Panc1 (cell line): ENCODE measurements at regions not wholly inside any gene's neighbourhood (a gene's known extent, or its start where the extent isn't known, plus 50 kb on each side); places are given as distances from the start of the nearest gene placed in this dataset.

ENCODE experiments used
- POLR2AphosphoS5 ChIP-seq: IDR thresholded peaks from 2 replicates; pipeline ENCODE4 v1.6.1; 2012; ENCODE audit warnings: mild to moderate bottlenecking, low read depth, low read length, moderate library complexity
- SIN3A ChIP-seq: IDR thresholded peaks from 2 replicates; pipeline ENCODE4 v1.6.1; 2012; ENCODE audit warnings: low read depth, mild to moderate bottlenecking, low read length, moderate library complexity, borderline replicate concordance; ENCODE audit not compliant: insufficient read depth
- TCF7L2 ChIP-seq: IDR thresholded peaks from 2 replicates; pipeline ENCODE4 v1.6.1; 2011; ENCODE audit warnings: mild to moderate bottlenecking, low read depth, low read length, inconsistent platforms
- TF ChIP-seq, protein P1 (sequence below): fragments of 450-650 bp; IDR thresholded peaks from 2 replicates; pipeline ENCODE4 v1.5.1; 2017; ENCODE audit warnings: mild to moderate bottlenecking
- TF ChIP-seq, protein P2 (sequence below), 2 experiments: IDR thresholded peaks; 2 replicates each; pipeline ENCODE4 v1.6.1; 2011 to 2012; ENCODE audit warnings: low read depth in 2 of 2, control low read depth in 1 of 2, low read length in 1 of 2, mild to moderate bottlenecking in 1 of 2, moderate library complexity in 1 of 2; ENCODE audit not compliant: insufficient read depth in 1 of 2

- TF ChIP-seq, protein P1, sequence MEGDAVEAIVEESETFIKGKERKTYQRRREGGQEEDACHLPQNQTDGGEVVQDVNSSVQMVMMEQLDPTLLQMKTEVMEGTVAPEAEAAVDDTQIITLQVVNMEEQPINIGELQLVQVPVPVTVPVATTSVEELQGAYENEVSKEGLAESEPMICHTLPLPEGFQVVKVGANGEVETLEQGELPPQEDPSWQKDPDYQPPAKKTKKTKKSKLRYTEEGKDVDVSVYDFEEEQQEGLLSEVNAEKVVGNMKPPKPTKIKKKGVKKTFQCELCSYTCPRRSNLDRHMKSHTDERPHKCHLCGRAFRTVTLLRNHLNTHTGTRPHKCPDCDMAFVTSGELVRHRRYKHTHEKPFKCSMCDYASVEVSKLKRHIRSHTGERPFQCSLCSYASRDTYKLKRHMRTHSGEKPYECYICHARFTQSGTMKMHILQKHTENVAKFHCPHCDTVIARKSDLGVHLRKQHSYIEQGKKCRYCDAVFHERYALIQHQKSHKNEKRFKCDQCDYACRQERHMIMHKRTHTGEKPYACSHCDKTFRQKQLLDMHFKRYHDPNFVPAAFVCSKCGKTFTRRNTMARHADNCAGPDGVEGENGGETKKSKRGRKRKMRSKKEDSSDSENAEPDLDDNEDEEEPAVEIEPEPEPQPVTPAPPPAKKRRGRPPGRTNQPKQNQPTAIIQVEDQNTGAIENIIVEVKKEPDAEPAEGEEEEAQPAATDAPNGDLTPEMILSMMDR = no peak; the same call in 1 of the 2 replicates
- TF ChIP-seq, protein P2, sequence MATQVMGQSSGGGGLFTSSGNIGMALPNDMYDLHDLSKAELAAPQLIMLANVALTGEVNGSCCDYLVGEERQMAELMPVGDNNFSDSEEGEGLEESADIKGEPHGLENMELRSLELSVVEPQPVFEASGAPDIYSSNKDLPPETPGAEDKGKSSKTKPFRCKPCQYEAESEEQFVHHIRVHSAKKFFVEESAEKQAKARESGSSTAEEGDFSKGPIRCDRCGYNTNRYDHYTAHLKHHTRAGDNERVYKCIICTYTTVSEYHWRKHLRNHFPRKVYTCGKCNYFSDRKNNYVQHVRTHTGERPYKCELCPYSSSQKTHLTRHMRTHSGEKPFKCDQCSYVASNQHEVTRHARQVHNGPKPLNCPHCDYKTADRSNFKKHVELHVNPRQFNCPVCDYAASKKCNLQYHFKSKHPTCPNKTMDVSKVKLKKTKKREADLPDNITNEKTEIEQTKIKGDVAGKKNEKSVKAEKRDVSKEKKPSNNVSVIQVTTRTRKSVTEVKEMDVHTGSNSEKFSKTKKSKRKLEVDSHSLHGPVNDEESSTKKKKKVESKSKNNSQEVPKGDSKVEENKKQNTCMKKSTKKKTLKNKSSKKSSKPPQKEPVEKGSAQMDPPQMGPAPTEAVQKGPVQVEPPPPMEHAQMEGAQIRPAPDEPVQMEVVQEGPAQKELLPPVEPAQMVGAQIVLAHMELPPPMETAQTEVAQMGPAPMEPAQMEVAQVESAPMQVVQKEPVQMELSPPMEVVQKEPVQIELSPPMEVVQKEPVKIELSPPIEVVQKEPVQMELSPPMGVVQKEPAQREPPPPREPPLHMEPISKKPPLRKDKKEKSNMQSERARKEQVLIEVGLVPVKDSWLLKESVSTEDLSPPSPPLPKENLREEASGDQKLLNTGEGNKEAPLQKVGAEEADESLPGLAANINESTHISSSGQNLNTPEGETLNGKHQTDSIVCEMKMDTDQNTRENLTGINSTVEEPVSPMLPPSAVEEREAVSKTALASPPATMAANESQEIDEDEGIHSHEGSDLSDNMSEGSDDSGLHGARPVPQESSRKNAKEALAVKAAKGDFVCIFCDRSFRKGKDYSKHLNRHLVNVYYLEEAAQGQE (IDR thresholded peaks at IDR 0.05; ENCODE audit: insufficient read depth in 1 of 2, low read depth in 2 of 2, low read length in 1 of 2) = no peak
- TF ChIP-seq TCF7L2 (no peak), POLR2AphosphoS5 (no peak), SIN3A (no peak)
Measured at GRCh38 chr12:98379106-98379505, 136.3 kb upstream of the TMPO start.
